Endodermal cell (in vitro differentiated cells): ENCODE measurements at regions not wholly inside any gene's neighbourhood (a gene's known extent, or its start where the extent isn't known, plus 50 kb on each side); places are given as distances from the start of the nearest gene placed in this dataset.
A peak's percentile ranks its signal among the peaks of the same experiment; 100 is the strongest.
"Not testable (repeated sequence)": the region's sequence is repeated elsewhere in the genome, so short reads cannot be mapped to it uniquely, and the experiment has no call there.

Experiments
- DNase-seq: peaks from one replicate; pipeline ENCODE4 v3.0.0-alpha.2; 2017
- H3K27ac ChIP-seq: 2 replicates; pipeline ENCODE4 v1.5.1; 2013; ENCODE audit warnings: mild to moderate bottlenecking, low read depth, low read length, moderate library complexity
- H3K27me3 ChIP-seq: 2 replicates; pipeline ENCODE4 v1.6.1; 2013; ENCODE audit warnings: mild to moderate bottlenecking, low read length, moderate library complexity; ENCODE audit not compliant: insufficient read depth, control insufficient read depth, poor library complexity, severe bottlenecking
- H3K36me3 ChIP-seq: 2 replicates; pipeline ENCODE4 v1.7.0; 2013; ENCODE audit warnings: mild to moderate bottlenecking, low read length, moderate library complexity; ENCODE audit not compliant: control insufficient read depth, insufficient read depth
- H3K4me1 ChIP-seq: one replicate; pipeline ENCODE4 v1.7.0; 2013; ENCODE audit warnings: low read length; ENCODE audit not compliant: control insufficient read depth, insufficient read depth
- H3K4me3 ChIP-seq: 2 replicates; pipeline ENCODE4 v1.5.1; 2013; ENCODE audit warnings: mild to moderate bottlenecking, low read length, moderate library complexity
- H3K9ac ChIP-seq: 2 replicates; pipeline ENCODE4 v1.6.1; 2013; ENCODE audit warnings: mild to moderate bottlenecking, low read length, moderate library complexity; ENCODE audit not compliant: poor library complexity, severe bottlenecking; ENCODE audit errors: extremely low read depth
- H3K9me3 ChIP-seq: 2 replicates; pipeline ENCODE4 v1.6.1; 2013; ENCODE audit warnings: mild to moderate bottlenecking, low read length, moderate library complexity; ENCODE audit not compliant: control insufficient read depth
- H3K27ac Mint-ChIP-seq: 2 replicates; pipeline ENCODE4 v1.8.0; 2020; ENCODE audit warnings: mixed read lengths
- H3K27me3 Mint-ChIP-seq: 2 replicates; pipeline ENCODE4 v1.8.0; 2021; ENCODE audit warnings: mild to moderate bottlenecking, mixed read lengths; ENCODE audit not compliant: insufficient read depth
- H3K36me3 Mint-ChIP-seq: 2 replicates; pipeline ENCODE4 v1.8.0; 2020; ENCODE audit warnings: low read depth, mixed read lengths
- H3K4me1 Mint-ChIP-seq: 2 replicates; pipeline ENCODE4 v1.8.0; 2020; ENCODE audit warnings: mixed read lengths
- H3K4me3 Mint-ChIP-seq: 2 replicates; pipeline ENCODE4 v1.8.0; 2020; ENCODE audit warnings: mild to moderate bottlenecking, moderate library complexity, mixed read lengths
- H3K9me3 Mint-ChIP-seq: 2 replicates; pipeline ENCODE4 v1.8.0; 2020; ENCODE audit warnings: mild to moderate bottlenecking, mixed read lengths
- WGBS, 2 experiments: methylation state at CpG; one replicate each; pipeline versions ENCODE4 v1.1.5 to v1.1.7; 2013; ENCODE audit warnings: missing lambda C conversion rate in 2 of 2, mixed read lengths in 1 of 2; ENCODE audit not compliant: insufficient coverage in 1 of 2, insufficient read length in 1 of 2; 5-methylcytosine and 5-hydroxymethylcytosine counted together
- TF ChIP-seq, protein P1 (sequence below): fragments of 200-600 bp; sonication (generic); conservative IDR thresholded peaks from 2 replicates; pipeline ENCODE4 v1.5.0; 2021; ENCODE audit warnings: antibody characterized with exemption, mild to moderate bottlenecking

- TF ChIP-seq, protein P1, sequence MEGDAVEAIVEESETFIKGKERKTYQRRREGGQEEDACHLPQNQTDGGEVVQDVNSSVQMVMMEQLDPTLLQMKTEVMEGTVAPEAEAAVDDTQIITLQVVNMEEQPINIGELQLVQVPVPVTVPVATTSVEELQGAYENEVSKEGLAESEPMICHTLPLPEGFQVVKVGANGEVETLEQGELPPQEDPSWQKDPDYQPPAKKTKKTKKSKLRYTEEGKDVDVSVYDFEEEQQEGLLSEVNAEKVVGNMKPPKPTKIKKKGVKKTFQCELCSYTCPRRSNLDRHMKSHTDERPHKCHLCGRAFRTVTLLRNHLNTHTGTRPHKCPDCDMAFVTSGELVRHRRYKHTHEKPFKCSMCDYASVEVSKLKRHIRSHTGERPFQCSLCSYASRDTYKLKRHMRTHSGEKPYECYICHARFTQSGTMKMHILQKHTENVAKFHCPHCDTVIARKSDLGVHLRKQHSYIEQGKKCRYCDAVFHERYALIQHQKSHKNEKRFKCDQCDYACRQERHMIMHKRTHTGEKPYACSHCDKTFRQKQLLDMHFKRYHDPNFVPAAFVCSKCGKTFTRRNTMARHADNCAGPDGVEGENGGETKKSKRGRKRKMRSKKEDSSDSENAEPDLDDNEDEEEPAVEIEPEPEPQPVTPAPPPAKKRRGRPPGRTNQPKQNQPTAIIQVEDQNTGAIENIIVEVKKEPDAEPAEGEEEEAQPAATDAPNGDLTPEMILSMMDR, result no peak
- H3K27ac Mint-ChIP-seq, result no peak overlapping the region
- Histone ChIP-seq H3K4me3 (no peak overlapping the region), H3K4me1 (no peaks in the 10 kb centered on the region), H3K36me3 (no peaks in the 10 kb centered on the region), H3K27ac (no peak overlapping the region), H3K9ac (no peak overlapping the region), H3K27me3 (no peaks in the 10 kb centered on the region), H3K9me3 (no peaks in the 10 kb centered on the region)
- peaks cover 3% of the 10 kb centered on the region for H3K27me3 Mint-ChIP-seq
- H3K4me3 Mint-ChIP-seq, result no peak overlapping the region
- H3K36me3 Mint-ChIP-seq, result no peaks in the 10 kb centered on the region
- H3K4me1 Mint-ChIP-seq, result peaks cover 5% of the 10 kb centered on the region
- 85 to 86% methylated on average over 6 to 7 of the region's 7 CpGs for WGBS, 2 experiments
- peaks cover 2% of the 10 kb centered on the region for H3K9me3 Mint-ChIP-seq
- peak; percentile 45 for DNase-seq
These were observed 101.2 kb downstream of the SMIM20 start for GRCh38 chr4:26015133-26015651.

- Mint-ChIP-seq H3K36me3 (no peaks in the 10 kb centered on the region), H3K9me3 (no peaks in the 10 kb centered on the region), H3K27ac (no peak overlapping the region), H3K4me1 (no peaks in the 10 kb centered on the region), H3K27me3 (peaks cover 3% of the 10 kb centered on the region), H3K4me3 (no peak overlapping the region)
- no peak for DNase-seq
- no peaks in the 10 kb centered on the region for H3K36me3 ChIP-seq
- H3K27me3 ChIP-seq, result no peaks in the 10 kb centered on the region
- TF ChIP-seq, protein P1, result no peak
- no peaks in the 10 kb centered on the region for H3K9me3 ChIP-seq
- WGBS, 2 experiments, result 84 to 88% methylated on average over 2 of the region's 2 CpGs
- H3K4me1 ChIP-seq, result no peaks in the 10 kb centered on the region
- H3K27ac ChIP-seq, result no peak overlapping the region
- no peak overlapping the region for H3K4me3 ChIP-seq
- no peak overlapping the region for H3K9ac ChIP-seq
These were observed 101.9 kb downstream of the SMIM20 start for GRCh38 chr4:26015906-26016305.

DNA sequence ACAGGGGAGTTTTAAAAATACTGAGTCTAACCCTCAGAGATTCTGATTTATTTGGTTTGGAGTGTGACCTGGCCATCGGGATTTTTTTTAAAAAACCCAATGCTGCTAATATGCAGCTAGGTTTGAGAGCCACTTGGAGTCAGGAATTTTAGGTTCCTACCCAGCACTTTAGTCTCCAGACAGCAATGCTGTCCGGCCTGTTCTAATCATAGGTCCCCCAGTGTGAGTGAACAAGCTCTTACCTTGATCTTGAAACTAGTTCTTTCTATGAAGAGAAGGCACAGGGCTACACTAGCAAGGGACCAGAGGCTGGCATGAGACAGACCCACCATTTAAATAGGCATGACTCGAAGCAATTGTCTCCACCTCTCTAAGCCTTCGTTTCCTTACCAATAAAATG is 103.5 kb downstream of the SMIM20 start:
- Histone ChIP-seq H3K4me3 (no peak overlapping the region), H3K36me3 (no peaks in the 10 kb centered on the region), H3K9me3 (no peaks in the 10 kb centered on the region), H3K27me3 (no peaks in the 10 kb centered on the region), H3K9ac (no peak overlapping the region), H3K4me1 (no peaks in the 10 kb centered on the region), H3K27ac (no peak overlapping the region)
- Mint-ChIP-seq H3K4me3 (no peak overlapping the region), H3K27ac (no peak overlapping the region), H3K27me3 (peaks cover 3% of the 10 kb centered on the region), H3K36me3 (no peaks in the 10 kb centered on the region), H3K4me1 (no peaks in the 10 kb centered on the region), H3K9me3 (no peaks in the 10 kb centered on the region)
- TF ChIP-seq, protein P1, result no peak
- WGBS, 2 experiments, result 83 to 85% methylated on average over 3 to 4 of the region's 4 CpGs
- DNase-seq, result no peak

GRCh38 chr4:26017961-26018700 is 104.1 kb downstream of the SMIM20 start:
- H3K27ac Mint-ChIP-seq, H3K4me1 Mint-ChIP-seq, H3K36me3 Mint-ChIP-seq, H3K27ac ChIP-seq, H3K27me3 ChIP-seq, H3K9me3 ChIP-seq, H3K27me3 Mint-ChIP-seq, H3K4me3 ChIP-seq, H3K4me1 ChIP-seq, H3K9ac ChIP-seq, H3K36me3 ChIP-seq, H3K4me3 Mint-ChIP-seq, H3K9me3 Mint-ChIP-seq, DNase-seq: not testable (repeated sequence)
- 84 to 100% methylated on average over 1 to 6 of the region's 6 CpGs for WGBS, 2 experiments
